Esophagus muscularis mucosa (tissue), 3 donors: ENCODE measurements at regions not wholly inside any gene's neighbourhood (a gene's known extent, or its start where the extent isn't known, plus 50 kb on each side); places are given as distances from the start of the nearest gene placed in this dataset.

Source experiments
- CTCF ChIP-seq, 3 experiments: fragments of 200-600 bp in 2 of 3; fragments of 450-650 bp in 1 of 3; sonication (generic) in 2 of 3; IDR thresholded peaks; one replicate each; pipeline ENCODE4 v1.5.1; 2017 to 2019; ENCODE audit warnings: antibody characterized with exemption in 3 of 3, mild to moderate bottlenecking in 2 of 3, moderate library complexity in 1 of 3
- POLR2A ChIP-seq: fragments of 450-650 bp; IDR thresholded peaks from one replicate; pipeline ENCODE4 v1.6.1; 2017; ENCODE audit warnings: antibody characterized with exemption, moderate library complexity, mild to moderate bottlenecking, low read depth
- POLR2AphosphoS5 ChIP-seq, 2 donors: sonication (generic); formaldehyde crosslinking; IDR thresholded peaks; one replicate each; pipeline ENCODE4 v1.6.1; 2017; ENCODE audit warnings: antibody characterized with exemption in 2 of 2

GRCh38 chr10:126836009-126836408 is 69.2 kb upstream of the DOCK1 start:
- TF ChIP-seq POLR2AphosphoS5 (IDR thresholded peaks at IDR 0.05) (no peak), POLR2A (no peak), CTCF (IDR thresholded peaks at IDR 0.05) (no peak)
